Left ventricle myocardium inferior (tissue), 1 donor: ENCODE measurements at regions not wholly inside any gene's neighbourhood (a gene's known extent, or its start where the extent isn't known, plus 50 kb on each side); places are given as distances from the start of the nearest gene placed in this dataset.

Experiments
- DNase-seq: peaks from one replicate; pipeline ENCODE4 v3.0.0-alpha.2; 2020
- H3K27ac ChIP-seq: fragments of 200-600 bp; replicated peaks from 2 replicates; pipeline ENCODE4 v1.8.0; 2021
- H3K27me3 ChIP-seq: fragments of 200-600 bp; 2 replicates; pipeline ENCODE4 v1.8.0; 2021; ENCODE audit warnings: low read depth
- H3K36me3 ChIP-seq: fragments of 200-600 bp; 2 replicates; pipeline ENCODE4 v1.8.0; 2021
- H3K4me1 ChIP-seq: fragments of 200-600 bp; 2 replicates; pipeline ENCODE4 v1.8.0; 2021
- H3K4me3 ChIP-seq: fragments of 200-600 bp; 2 replicates; pipeline ENCODE4 v1.8.0; 2021; ENCODE audit warnings: mild to moderate bottlenecking, moderate library complexity
- H3K9me3 ChIP-seq: fragments of 200-600 bp; replicated peaks from 2 replicates; pipeline ENCODE4 v1.8.0; 2021
- CTCF ChIP-seq: fragments of 200-600 bp; IDR thresholded peaks from 2 replicates; pipeline ENCODE4 v1.8.0; 2021; ENCODE audit warnings: antibody characterized with exemption, mild to moderate bottlenecking, borderline replicate concordance
- intact Hi-C: fragments of 100-400 bp; cut with micrococcal nuclease; formaldehyde crosslinking; loops from one replicate; pipeline ENCODE4 v1.11.0; 2022
- donor health status: DM: no; HTN: yes; CAD: no; lungs with severe emphysema.

- TF ChIP-seq CTCF, result no peak
- peaks cover 6% of the 10 kb centered on the region for H3K27me3 ChIP-seq
- H3K27ac ChIP-seq, result no peak overlapping the region
- H3K9me3 ChIP-seq, result peaks cover 6% of the 10 kb centered on the region
- no peak overlapping the region for H3K4me3 ChIP-seq
- no peak for DNase-seq
- no peaks in the 10 kb centered on the region for H3K4me1 ChIP-seq
- intact Hi-C loops, result no loop called here
- H3K36me3 ChIP-seq, result no peaks in the 10 kb centered on the region
These were observed 189.0 kb upstream of the CDKN3 start for GRCh38 chr14:54207476-54208462.

DNA sequence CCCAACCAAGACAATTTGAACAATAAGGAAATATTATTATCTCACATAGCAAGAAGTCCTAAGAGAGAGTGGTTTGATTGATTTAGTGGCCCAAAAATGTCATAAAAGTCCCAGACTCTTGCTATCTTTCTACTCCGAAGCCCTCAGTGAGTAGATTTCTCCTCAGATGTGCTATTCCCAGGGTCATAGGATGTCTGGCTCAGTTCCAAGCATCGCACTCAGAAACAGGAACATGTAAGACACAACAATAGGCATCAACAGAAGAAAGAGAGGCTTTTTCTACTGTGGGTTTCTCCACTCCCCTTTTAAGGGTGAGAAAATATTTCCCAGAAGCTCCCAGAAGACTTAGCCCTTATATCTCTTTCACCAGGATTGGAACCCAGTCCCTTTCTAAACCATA lies 188.1 kb upstream of the CDKN3 start:
- DNase-seq, result no peak
- Histone ChIP-seq H3K4me1 (no peaks in the 10 kb centered on the region), H3K27ac (no peak overlapping the region), H3K36me3 (no peaks in the 10 kb centered on the region), H3K4me3 (no peak overlapping the region), H3K27me3 (peaks cover 9% of the 10 kb centered on the region), H3K9me3 (peaks cover 10% of the 10 kb centered on the region)
- intact Hi-C loops, result no loop called here
- TF ChIP-seq CTCF, result no peak

DNA sequence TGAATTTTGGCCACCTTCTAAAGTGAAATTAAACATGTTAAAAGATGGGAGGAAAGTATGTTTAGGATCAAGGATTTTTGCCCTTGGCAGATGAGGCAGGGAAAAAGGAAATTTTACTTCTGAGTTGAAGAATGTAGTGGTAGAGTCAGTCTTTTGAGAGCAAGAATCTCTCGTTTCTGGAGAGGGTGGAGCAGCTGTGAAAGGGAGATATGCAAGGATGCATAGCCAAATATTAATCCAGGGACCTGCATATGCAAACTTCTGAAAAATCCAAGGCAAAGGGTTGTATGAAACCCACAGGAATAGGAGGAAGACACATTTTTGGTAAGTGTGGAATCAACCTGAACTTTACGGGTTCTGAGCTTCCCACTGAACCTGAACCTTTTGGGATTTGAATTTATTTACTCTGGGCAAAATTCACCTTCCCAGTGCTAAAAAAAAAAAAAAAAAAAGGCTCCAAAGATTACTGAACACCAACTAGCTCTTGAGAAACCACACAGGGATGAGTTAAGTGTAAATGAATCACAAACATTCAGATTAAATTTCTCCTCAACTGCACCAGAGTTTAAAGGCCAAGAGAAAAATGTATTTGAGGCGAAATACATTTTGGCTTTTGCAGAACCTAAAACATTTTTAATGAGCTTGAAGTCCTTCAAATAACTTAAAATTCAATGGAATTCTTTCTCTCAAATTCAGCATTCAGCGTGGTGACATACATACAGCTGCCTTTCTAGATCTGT lies 187.1 kb upstream of the CDKN3 start:
- TF ChIP-seq CTCF, result no peak
- DNase-seq, result no peak
- intact Hi-C loops, result no loop called here
- Histone ChIP-seq H3K36me3 (no peaks in the 10 kb centered on the region), H3K27ac (no peak overlapping the region), H3K4me1 (no peaks in the 10 kb centered on the region), H3K27me3 (peaks cover 14% of the 10 kb centered on the region), H3K4me3 (no peak overlapping the region), H3K9me3 (peaks cover 10% of the 10 kb centered on the region)

GRCh38 chr14:54211551-54212308 lies 185.1 kb upstream of the CDKN3 start:
- Histone ChIP-seq H3K27ac (peak overlapping the region; percentile 60), H3K4me1 (no peaks in the 10 kb centered on the region), H3K9me3 (peaks cover 10% of the 10 kb centered on the region), H3K4me3 (no peak overlapping the region), H3K27me3 (peaks cover 28% of the 10 kb centered on the region), H3K36me3 (no peaks in the 10 kb centered on the region)
- DNase-seq, result no peak
- no peak for TF ChIP-seq CTCF
- intact Hi-C loops, result no loop called here

- no peak overlapping the region for H3K27ac ChIP-seq
- H3K4me1 ChIP-seq, result no peaks in the 10 kb centered on the region
- H3K27me3 ChIP-seq, result peaks cover 43% of the 10 kb centered on the region
- H3K4me3 ChIP-seq, result no peak overlapping the region
- peaks cover 10% of the 10 kb centered on the region for H3K9me3 ChIP-seq
- no peaks in the 10 kb centered on the region for H3K36me3 ChIP-seq
- intact Hi-C loops, result no loop called here
- DNase-seq, result no peak
- no peak for TF ChIP-seq CTCF
These were observed 183.3 kb upstream of the CDKN3 start for GRCh38 chr14:54213536-54213935.
